ENCODE measurements at regions not wholly inside any gene's neighbourhood (a gene's known extent, or its start where the extent isn't known, plus 50 kb on each side); places are given as distances from the start of the nearest gene placed in this dataset.

- TF ChIP-seq EZH2phosphoT487 (IDR thresholded peaks at IDR 0.05; ENCODE audit: unreplicated experiment) = no peak
- TF ChIP-seq EZH2 (IDR thresholded peaks at IDR 0.05; ENCODE audit: low read depth, unreplicated experiment) = no peak
- no peak for TF ChIP-seq CTCF (conservative IDR thresholded peaks at IDR 0.05; ENCODE audit: low read depth in 2 of 2)
- no peak for TF ChIP-seq STAT1 (IDR thresholded peaks at IDR 0.05; ENCODE audit: unreplicated experiment)
These were observed 101.1 kb downstream of the TMEM174 start for GRCh38 chr5:73274121-73274520.
